SK-N-SH (cell line): ENCODE measurements at regions not wholly inside any gene's neighbourhood (a gene's known extent, or its start where the extent isn't known, plus 50 kb on each side); places are given as distances from the start of the nearest gene placed in this dataset.

Experiments used
- CTCF ChIA-PET: fragments of 300-600, 350-600 bp; formaldehyde crosslinking; extraction: SDS; loops from one replicate; lab custom pipeline; 2021; lab: Yijun Ruan, JAX
- POLR2A ChIA-PET: fragments of 350-600 bp; sonication (Branson Sonifier 250); formaldehyde crosslinking; extraction: SDS; loops from one replicate; lab custom pipeline; 2020; ENCODE audit warnings: antibody characterized with exemption, inconsistent platforms; lab: Yijun Ruan, JAX
- DNase-seq: peaks from one replicate; pipeline ENCODE4 v3.0.0; 2012
- H2AFZ ChIP-seq: fragments of 200-600 bp; sonication (generic); 2 replicates; pipeline ENCODE4 v1.8.1; 2016; ENCODE audit warnings: antibody characterized with exemption, mild to moderate bottlenecking, low read depth
- H3F3A ChIP-seq: fragments of 200-600 bp; sonication (generic); replicated peaks from 2 replicates; pipeline ENCODE3; 2016; ENCODE audit warnings: antibody characterized with exemption, mild to moderate bottlenecking; ENCODE audit not compliant: insufficient read depth
- H3K27ac ChIP-seq, 2 experiments: fragments of 200-500 bp in 1 of 2; fragments of 200-600 bp in 1 of 2; sonication (Bioruptor generic) in 1 of 2; sonication (generic), shearing (Covaris generic) in 1 of 2; 2 replicates each; pipeline versions ENCODE4 v1.5.1 to v1.6.1; 2014 to 2016; ENCODE audit warnings: low read depth in 2 of 2, inconsistent platforms in 1 of 2, low read length in 1 of 2, mild to moderate bottlenecking in 1 of 2, mixed read lengths in 1 of 2
- H3K27me3 ChIP-seq: fragments of 200-600 bp; sonication (generic), shearing (Covaris generic); 2 replicates; pipeline ENCODE4 v1.6.1; 2016; ENCODE audit warnings: mixed run types; ENCODE audit not compliant: insufficient read depth
- H3K36me3 ChIP-seq, 2 experiments: fragments of 200-500 bp in 1 of 2; fragments of 200-600 bp in 1 of 2; sonication (Bioruptor generic) in 1 of 2; sonication (generic) in 1 of 2; replicated peaks in 1 of 2; 2 replicates each; pipeline versions ENCODE3 to v1.5.1; 2014 to 2016; ENCODE audit warnings: low read length in 1 of 2, mild to moderate bottlenecking in 1 of 2; ENCODE audit not compliant: insufficient read depth in 2 of 2, control insufficient read depth in 1 of 2
- H3K4me1 ChIP-seq, 2 experiments: fragments of 200-500 bp in 1 of 2; fragments of 200-600 bp in 1 of 2; sonication (Bioruptor generic) in 1 of 2; sonication (generic), shearing (Covaris generic) in 1 of 2; 2 replicates each; pipeline versions ENCODE4 v1.5.1 to v1.6.1; 2014 to 2016; ENCODE audit warnings: low read depth in 1 of 2, low read length in 1 of 2, mixed run types in 1 of 2; ENCODE audit not compliant: insufficient read depth in 2 of 2, control insufficient read depth in 1 of 2
- H3K4me2 ChIP-seq: fragments of 200-600 bp; sonication (generic), shearing (Covaris generic); 2 replicates; pipeline ENCODE4 v1.6.1; 2017; ENCODE audit warnings: mixed run types
- H3K4me3 ChIP-seq, 2 experiments: fragments of 200-500 bp in 1 of 2; fragments of 200-600 bp in 1 of 2; sonication (Bioruptor generic) in 1 of 2; sonication (generic), shearing (Covaris generic) in 1 of 2; 2 replicates each; pipeline versions ENCODE4 v1.5.1 to v1.8.1; 2014 to 2016; ENCODE audit warnings: low read depth in 2 of 2, inconsistent platforms in 1 of 2, low read length in 1 of 2, mild to moderate bottlenecking in 1 of 2, mixed read lengths in 1 of 2, moderate library complexity in 1 of 2
- H3K79me2 ChIP-seq: fragments of 200-600 bp; sonication (generic); 2 replicates; pipeline ENCODE4 v1.8.1; 2017; ENCODE audit warnings: mild to moderate bottlenecking; ENCODE audit not compliant: insufficient read depth
- H3K9ac ChIP-seq: fragments of 200-600 bp; sonication (generic); 2 replicates; pipeline ENCODE4 v1.6.1; 2017; ENCODE audit warnings: mixed run types
- H3K9me2 ChIP-seq: fragments of 200-600 bp; sonication (generic); 2 replicates; pipeline ENCODE4 v1.6.1; 2017; ENCODE audit warnings: mixed run types
- H3K9me3 ChIP-seq: fragments of 200-600 bp; sonication (generic); 2 replicates; pipeline ENCODE4 v1.6.1; 2017; ENCODE audit warnings: mixed run types, mild to moderate bottlenecking, moderate library complexity
- H4K20me1 ChIP-seq: fragments of 200-600 bp; sonication (generic); 2 replicates; pipeline ENCODE4 v1.6.1; 2017; ENCODE audit warnings: mild to moderate bottlenecking, mixed run types; ENCODE audit not compliant: insufficient read depth
- CHD2 ChIP-seq: fragments of 150-350 bp; IDR thresholded peaks from 2 replicates; pipeline ENCODE4 v1.6.1; 2018; ENCODE audit warnings: low read length; ENCODE audit not compliant: partially characterized antibody
- ELF1 ChIP-seq: IDR thresholded peaks from 2 replicates; pipeline ENCODE4 v1.4.0; 2012
- EP300 ChIP-seq, 2 experiments: IDR thresholded peaks; 2 replicates each; pipeline versions ENCODE4 v1.4.0 to v1.6.1; 2012; ENCODE audit warnings: borderline replicate concordance in 1 of 2, low read depth in 1 of 2, low read length in 1 of 2
- FOXM1 ChIP-seq: IDR thresholded peaks from 2 replicates; pipeline ENCODE4 v1.4.0; 2012; ENCODE audit warnings: low read depth, mild to moderate bottlenecking
- GATA2 ChIP-seq: sonication (generic); formaldehyde crosslinking; IDR thresholded peaks from 2 replicates; pipeline ENCODE4 v1.5.0; 2020; ENCODE audit warnings: mild to moderate bottlenecking, missing genetic modification reagents
- NFIC ChIP-seq: IDR thresholded peaks from 2 replicates; pipeline ENCODE4 v1.4.0; 2012; ENCODE audit warnings: borderline replicate concordance
- RCOR1 ChIP-seq: fragments of 150-350 bp; IDR thresholded peaks from 2 replicates; pipeline ENCODE4 v1.6.1; 2017; ENCODE audit warnings: antibody characterized with exemption, low read length
- REST ChIP-seq: IDR thresholded peaks from 2 replicates; pipeline ENCODE4 v1.6.1; 2012; ENCODE audit warnings: mild to moderate bottlenecking, low read depth, low read length, moderate library complexity
- RFX5 ChIP-seq: IDR thresholded peaks from 2 replicates; pipeline ENCODE4 v1.6.1; 2012; ENCODE audit warnings: mild to moderate bottlenecking, improper control_type of control experiment, low read length
- RXRA ChIP-seq: IDR thresholded peaks from 2 replicates; pipeline ENCODE4 v1.4.0; 2012; ENCODE audit warnings: low read depth, mild to moderate bottlenecking, borderline replicate concordance
- SMC3 ChIP-seq: IDR thresholded peaks from 2 replicates; pipeline ENCODE4 v1.6.1; 2012; ENCODE audit warnings: low read depth, low read length, improper control_type of control experiment
- TAF1 ChIP-seq: IDR thresholded peaks from 2 replicates; pipeline ENCODE4 v1.6.1; 2012; ENCODE audit warnings: low read depth, mild to moderate bottlenecking, low read length, moderate library complexity, borderline replicate concordance
- TCF12 ChIP-seq: IDR thresholded peaks from 2 replicates; pipeline ENCODE4 v1.4.0; 2012
- TEAD4 ChIP-seq: IDR thresholded peaks from 2 replicates; pipeline ENCODE4 v1.4.0; 2012; ENCODE audit warnings: mild to moderate bottlenecking, borderline replicate concordance; ENCODE audit not compliant: insufficient read depth
- USF2 ChIP-seq: fragments of 150-350 bp; IDR thresholded peaks from 2 replicates; pipeline ENCODE4 v1.6.1; 2017; ENCODE audit warnings: antibody characterized with exemption, low read length, low read depth, borderline replicate concordance
- YY1 ChIP-seq: IDR thresholded peaks from 2 replicates; pipeline ENCODE4 v1.4.0; 2012; ENCODE audit warnings: low read depth, mild to moderate bottlenecking
- WGBS: methylation state at CpG from one replicate; pipeline ENCODE4 v1.1.6; 2017; ENCODE audit warnings: low lambda C conversion rate; 5-methylcytosine and 5-hydroxymethylcytosine counted together
- TF ChIP-seq, protein P1 (sequence below): IDR thresholded peaks from 2 replicates; pipeline ENCODE4 v1.4.0; 2012; ENCODE audit warnings: low read depth
- TF ChIP-seq, protein P2 (sequence below): fragments of 150-350 bp; IDR thresholded peaks from 2 replicates; pipeline ENCODE4 v1.6.1; 2016; ENCODE audit warnings: mild to moderate bottlenecking, low read depth, low read length
- TF ChIP-seq, protein P3 (sequence below): IDR thresholded peaks from 2 replicates; pipeline ENCODE4 v1.4.0; 2012; ENCODE audit warnings: low read depth, borderline replicate concordance

GRCh38 chr4:83785891-83786290 is 250.0 kb downstream of the GPAT3 start:
- H3K9me2 ChIP-seq = no peaks in the 10 kb centered on the region
- ChIA-PET CTCF (no interaction called here), POLR2A (no interaction called here)
- no peak for DNase-seq
- no peak overlapping the region for H3K27ac ChIP-seq
- no peak overlapping the region for H3K4me2 ChIP-seq
- H3K9ac ChIP-seq = no peak overlapping the region
- 21% methylated on average over 1 of the region's 1 CpG for WGBS
- TF ChIP-seq, protein P1, sequence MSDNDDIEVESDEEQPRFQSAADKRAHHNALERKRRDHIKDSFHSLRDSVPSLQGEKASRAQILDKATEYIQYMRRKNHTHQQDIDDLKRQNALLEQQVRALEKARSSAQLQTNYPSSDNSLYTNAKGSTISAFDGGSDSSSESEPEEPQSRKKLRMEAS = no peak
- no peak for TF ChIP-seq YY1
- no peak overlapping the region for H3K4me3 ChIP-seq
- no peak overlapping the region for H2AFZ ChIP-seq
- H3K36me3 ChIP-seq = no peaks in the 10 kb centered on the region
- no peaks in the 10 kb centered on the region for H4K20me1 ChIP-seq
- H3F3A ChIP-seq = no peaks in the 10 kb centered on the region
- no peaks in the 10 kb centered on the region for H3K27me3 ChIP-seq
- H3K4me1 ChIP-seq = no peaks in the 10 kb centered on the region
- H3K79me2 ChIP-seq = no peaks in the 10 kb centered on the region
- H3K9me3 ChIP-seq = no peaks in the 10 kb centered on the region

DNA sequence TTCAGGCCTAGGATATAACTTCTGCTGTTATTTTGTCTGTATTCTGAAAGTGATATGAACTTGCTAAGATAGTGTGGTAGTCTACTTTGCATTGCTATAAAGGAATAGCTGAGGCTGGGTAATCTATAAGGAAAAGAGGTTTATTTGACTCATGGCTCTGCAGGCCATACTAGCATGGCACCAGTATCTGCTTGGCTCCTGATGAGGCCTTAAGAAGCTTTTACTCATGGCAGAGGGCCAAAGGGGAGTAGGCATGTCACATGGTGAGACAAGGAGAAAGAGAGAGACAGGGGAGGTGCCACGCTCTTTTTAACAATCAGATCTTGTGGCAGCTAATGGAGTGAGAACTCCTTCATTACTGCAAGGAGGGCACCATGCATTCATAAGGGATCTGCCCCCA is 247.3 kb downstream of the GPAT3 start:
- Histone ChIP-seq H3K36me3 (no peaks in the 10 kb centered on the region), H4K20me1 (no peaks in the 10 kb centered on the region), H3K9ac (no peak overlapping the region), H3K9me3 (no peaks in the 10 kb centered on the region), H2AFZ (no peak overlapping the region), H3K27ac (no peak overlapping the region), H3K27me3 (peaks cover 4% of the 10 kb centered on the region; the same call in 1 of the 2 replicates), H3K4me3 (no peak overlapping the region), H3F3A (no peaks in the 10 kb centered on the region), H3K79me2 (no peaks in the 10 kb centered on the region), H3K4me2 (no peak overlapping the region), H3K9me2 (no peaks in the 10 kb centered on the region), H3K4me1 (no peaks in the 10 kb centered on the region)
- TF ChIP-seq EP300 (IDR thresholded peaks at IDR 0.05; ENCODE audit: borderline replicate concordance in 1 of 2, low read depth in 1 of 2, low read length in 1 of 2) = no peak
- TF ChIP-seq RCOR1 = no peak
- TF ChIP-seq TEAD4 = no peak
- no peak for TF ChIP-seq NFIC
- TF ChIP-seq RXRA = no peak
- TF ChIP-seq ELF1 = no peak
- no peak for TF ChIP-seq RFX5
- TF ChIP-seq CHD2 = no peak
- no peak for TF ChIP-seq SMC3
- no peak for TF ChIP-seq REST
- TF ChIP-seq TCF12 = no peak
- TF ChIP-seq USF2 = no peak
- no peak for TF ChIP-seq GATA2 (CRISPR knock-in tag)
- TF ChIP-seq, protein P2, sequence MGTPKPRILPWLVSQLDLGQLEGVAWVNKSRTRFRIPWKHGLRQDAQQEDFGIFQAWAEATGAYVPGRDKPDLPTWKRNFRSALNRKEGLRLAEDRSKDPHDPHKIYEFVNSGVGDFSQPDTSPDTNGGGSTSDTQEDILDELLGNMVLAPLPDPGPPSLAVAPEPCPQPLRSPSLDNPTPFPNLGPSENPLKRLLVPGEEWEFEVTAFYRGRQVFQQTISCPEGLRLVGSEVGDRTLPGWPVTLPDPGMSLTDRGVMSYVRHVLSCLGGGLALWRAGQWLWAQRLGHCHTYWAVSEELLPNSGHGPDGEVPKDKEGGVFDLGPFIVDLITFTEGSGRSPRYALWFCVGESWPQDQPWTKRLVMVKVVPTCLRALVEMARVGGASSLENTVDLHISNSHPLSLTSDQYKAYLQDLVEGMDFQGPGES = no peak
- TF ChIP-seq YY1 = no peak
- TF ChIP-seq FOXM1 = no peak
- TF ChIP-seq, protein P3, sequence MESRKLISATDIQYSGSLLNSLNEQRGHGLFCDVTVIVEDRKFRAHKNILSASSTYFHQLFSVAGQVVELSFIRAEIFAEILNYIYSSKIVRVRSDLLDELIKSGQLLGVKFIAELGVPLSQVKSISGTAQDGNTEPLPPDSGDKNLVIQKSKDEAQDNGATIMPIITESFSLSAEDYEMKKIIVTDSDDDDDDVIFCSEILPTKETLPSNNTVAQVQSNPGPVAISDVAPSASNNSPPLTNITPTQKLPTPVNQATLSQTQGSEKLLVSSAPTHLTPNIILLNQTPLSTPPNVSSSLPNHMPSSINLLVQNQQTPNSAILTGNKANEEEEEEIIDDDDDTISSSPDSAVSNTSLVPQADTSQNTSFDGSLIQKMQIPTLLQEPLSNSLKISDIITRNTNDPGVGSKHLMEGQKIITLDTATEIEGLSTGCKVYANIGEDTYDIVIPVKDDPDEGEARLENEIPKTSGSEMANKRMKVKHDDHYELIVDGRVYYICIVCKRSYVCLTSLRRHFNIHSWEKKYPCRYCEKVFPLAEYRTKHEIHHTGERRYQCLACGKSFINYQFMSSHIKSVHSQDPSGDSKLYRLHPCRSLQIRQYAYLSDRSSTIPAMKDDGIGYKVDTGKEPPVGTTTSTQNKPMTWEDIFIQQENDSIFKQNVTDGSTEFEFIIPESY = no peak
- TF ChIP-seq TAF1 = no peak
- no peak for DNase-seq
- ChIA-PET CTCF (no interaction called here), POLR2A (no interaction called here)
- 0% methylated on average over 1 of the region's 1 CpG for WGBS
